HEK293T (cell line): ENCODE measurements at regions not wholly inside any gene's neighbourhood (a gene's known extent, or its start where the extent isn't known, plus 50 kb on each side); places are given as distances from the start of the nearest gene placed in this dataset.

ENCODE experiments used
- ARNT ChIP-seq: fragments of 450-650 bp; IDR thresholded peaks from 2 replicates; pipeline ENCODE4 v1.6.1; 2017; ENCODE audit warnings: mild to moderate bottlenecking
- ELF4 ChIP-seq: fragments of 450-650 bp; IDR thresholded peaks from 2 replicates; pipeline ENCODE4 v1.6.1; 2017; ENCODE audit warnings: antibody characterized with exemption
- FOXK2 ChIP-seq: fragments of 450-650 bp; IDR thresholded peaks from 2 replicates; pipeline ENCODE4 v1.6.1; 2016; ENCODE audit warnings: mild to moderate bottlenecking
- FOXM1 ChIP-seq: fragments of 450-650 bp; IDR thresholded peaks from 2 replicates; pipeline ENCODE4 v1.6.1; 2017; ENCODE audit warnings: mild to moderate bottlenecking, borderline replicate concordance
- HDGF ChIP-seq: fragments of 450-650 bp; IDR thresholded peaks from 2 replicates; pipeline ENCODE4 v1.6.1; 2017; ENCODE audit warnings: antibody characterized with exemption, borderline replicate concordance
- LEF1 ChIP-seq: fragments of 450-650 bp; IDR thresholded peaks from 2 replicates; pipeline ENCODE4 v1.6.1; 2017; ENCODE audit warnings: mild to moderate bottlenecking, borderline replicate concordance
- SP1 ChIP-seq: fragments of 450-650 bp; IDR thresholded peaks from 2 replicates; pipeline ENCODE4 v1.6.1; 2017
- SUZ12 ChIP-seq: fragments of 450-650 bp; IDR thresholded peaks from 2 replicates; pipeline ENCODE4 v1.6.1; 2016; ENCODE audit warnings: mild to moderate bottlenecking
- TARDBP ChIP-seq: fragments of 450-650 bp; IDR thresholded peaks from 2 replicates; pipeline ENCODE4 v1.6.1; 2016
- ZNF384 ChIP-seq: fragments of 450-650 bp; IDR thresholded peaks from 2 replicates; pipeline ENCODE4 v1.6.1; 2016

- TF ChIP-seq LEF1 (no peak), FOXM1 (no peak), ZNF384 (no peak), TARDBP (no peak), ARNT (no peak), ELF4 (no peak), SUZ12 (no peak), HDGF (no peak), SP1 (no peak), FOXK2 (no peak)
These were observed 56.0 kb upstream of the ST8SIA6 start for GRCh38 chr10:17510242-17510908.
